ENCODE measurements at regions not wholly inside any gene's neighbourhood (a gene's known extent, or its start where the extent isn't known, plus 50 kb on each side); places are given as distances from the start of the nearest gene placed in this dataset.
"Not testable (repeated sequence)": the region's sequence is repeated elsewhere in the genome, so short reads cannot be mapped to it uniquely, and the experiment has no call there.

DNA sequence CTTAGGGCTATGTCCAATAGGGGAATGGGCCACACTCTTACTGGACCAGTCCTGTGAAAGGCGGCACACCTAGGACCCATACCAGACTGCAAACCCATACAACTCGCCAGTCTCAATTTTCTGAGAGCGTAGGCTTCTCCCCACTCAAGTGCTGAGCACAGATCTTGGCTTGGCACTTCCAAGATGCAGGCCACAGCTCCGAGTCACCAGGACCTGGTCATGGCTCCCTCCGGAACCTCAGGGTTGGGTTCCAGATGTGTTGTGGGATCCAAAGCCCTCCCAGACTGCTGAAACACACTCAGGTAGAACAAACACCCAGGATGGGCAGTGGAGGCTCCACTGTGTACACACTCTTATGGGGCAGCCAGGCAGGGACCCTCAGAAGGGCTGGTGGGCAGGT, 103.3 kb downstream of the TMEM144 start:
- no peak for DNase-seq

- no peak for DNase-seq
These were observed 104.6 kb downstream of the TMEM144 start for GRCh38 chr4:158314756-158315487.

GRCh38 chr4:158315706-158316105, 105.4 kb downstream of the TMEM144 start:
- DNase-seq = no peak

- no peak for DNase-seq
These were observed 106.0 kb downstream of the TMEM144 start for GRCh38 chr4:158316264-158316663.

GRCh38 chr4:158319880-158320279, 109.6 kb downstream of the TMEM144 start:
- no peak for DNase-seq

- no peak for DNase-seq
These were observed 111.8 kb downstream of the TMEM144 start for GRCh38 chr4:158322109-158322508.

DNA sequence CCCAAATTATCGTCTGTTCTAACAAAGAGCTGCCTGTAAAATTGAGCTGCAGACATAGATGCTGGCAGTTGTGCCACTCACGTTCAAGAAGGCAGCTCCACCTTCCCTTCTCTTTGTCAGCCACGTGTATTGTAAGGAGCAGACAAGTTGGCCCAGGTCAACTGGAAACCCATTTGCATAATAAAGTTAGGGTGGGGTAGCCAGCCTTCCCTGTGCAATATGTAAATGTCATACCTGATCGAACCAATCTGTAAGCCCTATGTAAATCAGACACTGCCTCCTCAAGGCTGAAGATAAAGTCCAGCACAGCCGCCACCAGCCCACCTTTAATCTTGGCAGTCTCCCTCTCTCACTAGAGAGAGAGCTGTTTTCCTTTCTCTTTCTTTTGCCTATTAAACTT, 117.2 kb downstream of the TMEM144 start:
- peak; percentile 53 for DNase-seq

DNA sequence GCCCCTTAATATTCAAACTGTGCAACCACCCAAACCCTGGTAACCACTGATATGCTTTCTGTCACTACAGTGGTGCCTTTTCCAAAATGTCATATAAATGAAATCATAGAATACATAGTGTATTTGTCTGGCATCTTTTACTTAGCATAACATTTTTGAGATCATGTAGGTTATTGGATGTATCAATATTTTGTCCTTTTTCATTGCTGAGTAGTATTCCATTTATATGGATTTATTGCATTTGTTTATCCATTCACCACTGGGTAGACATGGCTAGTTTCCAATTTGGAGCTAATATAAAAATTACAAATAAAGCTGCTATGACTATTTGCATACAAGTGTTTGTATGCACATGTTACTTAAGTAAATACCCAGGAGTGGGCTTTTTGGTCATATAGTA, 121.6 kb downstream of the TMEM144 start:
- no peak for DNase-seq

DNA sequence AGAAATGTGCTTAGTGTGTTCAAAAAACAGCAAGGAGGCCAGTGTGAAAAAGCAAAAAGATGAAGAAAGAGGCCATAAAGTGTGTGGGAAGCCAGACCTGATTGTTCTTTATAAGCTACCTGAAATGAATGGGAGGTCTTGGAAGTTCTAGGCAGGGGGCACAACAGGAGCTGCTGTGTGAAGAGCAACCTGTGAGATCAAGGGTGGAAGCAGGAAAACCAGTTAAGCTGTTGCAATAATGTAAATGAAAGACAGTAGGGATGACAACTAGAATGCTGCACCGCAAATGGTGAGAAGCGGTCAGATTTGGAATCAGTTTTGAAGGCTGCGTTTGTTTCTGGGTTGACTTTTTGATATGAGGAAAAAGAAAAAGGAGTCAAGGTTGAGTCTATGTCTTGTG, 123.5 kb downstream of the TMEM144 start:
- DNase-seq = no peak

DNA sequence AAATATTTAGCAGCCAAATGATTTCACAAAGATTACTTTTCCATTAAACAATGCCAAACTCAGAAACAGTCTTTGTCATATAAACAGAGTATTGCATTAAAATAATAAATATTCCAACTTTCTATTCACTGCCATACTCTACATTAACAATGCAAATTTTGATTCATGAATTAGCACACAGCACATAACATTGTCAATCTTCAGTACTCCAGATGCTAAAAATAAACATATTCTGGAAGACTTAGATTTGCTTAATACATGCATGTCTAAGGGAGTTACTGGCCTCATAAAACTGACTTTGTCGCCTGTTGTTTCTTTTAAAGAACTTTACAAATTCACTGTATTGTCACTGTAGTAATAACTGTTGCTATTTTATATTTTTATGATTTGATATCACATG, 131.6 kb downstream of the TMEM144 start:
- DNase-seq = no peak

GRCh38 chr4:158346576-158346975, 136.3 kb downstream of the TMEM144 start:
- DNase-seq = no peak

GRCh38 chr4:158347556-158347955, 137.3 kb downstream of the TMEM144 start:
- no peak for DNase-seq

DNA sequence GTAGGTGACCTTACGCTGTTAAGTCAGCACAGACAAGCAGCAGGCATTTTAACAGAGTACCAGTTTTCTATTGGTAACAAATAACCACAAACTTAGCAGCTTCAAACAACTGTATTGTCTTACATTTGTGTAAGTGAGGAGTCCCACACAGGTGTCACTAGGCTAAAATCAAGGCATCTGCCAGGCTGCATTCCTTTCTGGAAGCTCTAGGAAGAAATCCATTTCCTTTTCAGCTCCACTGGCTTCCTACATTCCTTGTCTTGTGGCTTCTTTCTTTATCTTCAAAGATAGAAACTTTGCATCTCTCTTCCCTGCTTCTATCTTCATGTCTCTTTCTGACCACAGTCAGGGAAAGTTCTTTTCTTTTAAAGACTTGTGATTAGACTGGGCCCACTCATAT, 139.9 kb downstream of the TMEM144 start:
- no peak for DNase-seq

GRCh38 chr4:158353541-158354304, 143.4 kb downstream of the TMEM144 start:
- DNase-seq = no peak

GRCh38 chr4:158356301-158356700, 146.0 kb downstream of the TMEM144 start:
- no peak for DNase-seq

- DNase-seq = not testable (repeated sequence)
These were observed 153.7 kb upstream of the RXFP1 start for GRCh38 chr4:158367932-158368441.

DNA sequence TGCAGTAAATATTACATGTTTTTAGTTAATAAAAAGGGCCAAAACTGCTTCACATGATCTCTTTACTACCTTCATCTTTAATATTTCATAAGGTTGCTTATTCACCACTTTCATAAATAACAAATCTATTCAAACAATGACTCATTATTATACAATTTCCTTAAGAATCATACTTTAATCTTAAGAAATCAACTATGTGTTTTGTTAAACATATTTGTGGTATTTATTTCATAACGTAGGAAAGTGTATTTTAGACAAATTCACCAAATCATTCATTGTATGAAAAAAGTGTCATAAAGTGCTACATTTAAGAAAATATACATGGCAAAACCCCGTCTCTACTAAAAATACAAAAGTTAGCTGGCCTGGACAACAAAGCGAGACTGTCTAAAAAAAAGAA, 150.5 kb upstream of the RXFP1 start:
- DNase-seq = no peak

- no peak for DNase-seq
These were observed 147.4 kb upstream of the RXFP1 start for GRCh38 chr4:158374318-158374717.

DNA sequence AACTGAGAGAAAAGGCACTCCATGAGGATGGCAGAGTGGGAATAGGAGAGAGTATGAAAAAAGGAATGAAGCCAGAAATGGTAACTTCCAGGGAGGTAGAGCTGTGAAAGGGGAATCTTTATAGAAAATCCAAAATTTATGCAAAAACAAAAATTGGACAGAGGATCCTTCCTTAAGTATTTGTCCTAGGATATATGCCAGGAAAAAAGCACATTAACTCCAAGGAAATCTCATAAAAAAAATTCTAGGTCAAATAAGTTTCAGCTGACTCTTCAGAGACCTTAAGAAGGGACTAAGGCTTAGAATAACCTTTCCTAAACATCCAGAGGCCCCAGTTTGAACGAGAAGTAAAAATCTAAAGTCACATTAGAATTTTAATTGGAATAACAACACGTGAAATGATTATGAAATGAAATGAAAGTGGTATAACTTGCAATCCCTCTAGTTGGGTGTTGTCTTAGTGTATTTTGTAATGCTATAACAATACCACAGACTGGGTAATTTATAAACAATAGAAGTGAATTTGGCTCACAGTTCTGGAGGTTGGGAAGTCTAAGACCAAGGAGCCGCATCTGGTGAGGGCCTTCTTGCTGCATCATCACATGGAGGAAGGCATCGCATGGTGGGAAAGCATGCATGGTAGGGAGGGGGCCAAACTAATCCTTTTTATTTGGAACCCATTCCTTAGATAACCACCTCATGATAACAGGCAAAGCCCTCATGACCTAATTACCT, 145.4 kb upstream of the RXFP1 start:
- DNase-seq = no peak

- DNase-seq = no peak
These were observed 137.3 kb upstream of the RXFP1 start for GRCh38 chr4:158384414-158384813.

- no peak for DNase-seq
These were observed 126.3 kb upstream of the RXFP1 start for GRCh38 chr4:158395343-158395742.

- no peak for DNase-seq
These were observed 125.8 kb upstream of the RXFP1 start for GRCh38 chr4:158395889-158396288.

- DNase-seq = no peak
These were observed 123.9 kb upstream of the RXFP1 start for GRCh38 chr4:158397781-158398180.

DNA sequence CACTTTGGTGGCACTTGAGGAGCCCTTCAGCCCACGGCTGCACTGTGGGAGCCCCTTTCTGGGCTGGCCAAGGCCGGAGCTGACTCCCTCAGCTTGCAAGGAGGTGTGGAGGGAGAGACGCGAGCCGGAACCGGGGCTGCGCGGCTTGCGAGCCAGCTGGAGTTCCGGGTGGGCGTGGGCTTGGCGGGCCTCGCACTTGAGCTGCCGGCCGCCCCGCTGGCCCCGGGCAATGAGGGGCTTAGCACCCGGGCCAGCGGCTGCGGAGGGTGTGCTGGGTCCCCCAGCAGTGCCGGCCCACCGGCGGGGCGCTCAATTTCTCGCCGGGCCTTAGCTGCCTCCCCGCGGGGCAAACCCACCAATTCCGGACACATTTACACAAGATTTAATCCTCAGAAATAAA, 113.7 kb upstream of the RXFP1 start:
- DNase-seq = not testable (repeated sequence)

All from NCI-H1048 (cell line).